GM19372 (cell line): ENCODE measurements at regions not wholly inside any gene's neighbourhood (a gene's known extent, or its start where the extent isn't known, plus 50 kb on each side); places are given as distances from the start of the nearest gene placed in this dataset.

Experiments used
- ATAC-seq: cut with Tn5 transposase; IDR thresholded peaks from one replicate; pipeline ENCODE4 v1.9.1; 2021; ENCODE audit warnings: mild to moderate bottlenecking, low read depth, moderate library complexity; ENCODE audit not compliant: unreplicated experiment

DNA sequence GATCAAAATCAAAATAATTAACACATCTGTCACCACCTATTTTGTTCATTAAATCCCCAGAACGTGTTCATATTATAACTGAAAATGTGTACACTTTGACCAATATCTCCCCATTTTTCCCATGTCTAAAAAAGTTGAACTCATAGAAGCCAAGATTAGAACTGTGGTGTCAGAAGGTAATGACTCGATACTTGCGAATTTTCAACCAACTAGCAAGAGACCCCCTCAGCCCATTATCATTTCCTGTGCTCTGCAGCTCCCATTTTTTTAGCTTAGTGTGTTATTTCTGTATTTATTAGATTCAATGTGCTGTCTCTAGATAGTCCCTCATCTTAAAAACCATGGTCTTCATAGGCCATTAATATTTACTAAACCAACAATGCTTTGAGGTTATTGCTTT, 248.7 kb upstream of the PIK3C3 start:
- ATAC-seq: no peak

DNA sequence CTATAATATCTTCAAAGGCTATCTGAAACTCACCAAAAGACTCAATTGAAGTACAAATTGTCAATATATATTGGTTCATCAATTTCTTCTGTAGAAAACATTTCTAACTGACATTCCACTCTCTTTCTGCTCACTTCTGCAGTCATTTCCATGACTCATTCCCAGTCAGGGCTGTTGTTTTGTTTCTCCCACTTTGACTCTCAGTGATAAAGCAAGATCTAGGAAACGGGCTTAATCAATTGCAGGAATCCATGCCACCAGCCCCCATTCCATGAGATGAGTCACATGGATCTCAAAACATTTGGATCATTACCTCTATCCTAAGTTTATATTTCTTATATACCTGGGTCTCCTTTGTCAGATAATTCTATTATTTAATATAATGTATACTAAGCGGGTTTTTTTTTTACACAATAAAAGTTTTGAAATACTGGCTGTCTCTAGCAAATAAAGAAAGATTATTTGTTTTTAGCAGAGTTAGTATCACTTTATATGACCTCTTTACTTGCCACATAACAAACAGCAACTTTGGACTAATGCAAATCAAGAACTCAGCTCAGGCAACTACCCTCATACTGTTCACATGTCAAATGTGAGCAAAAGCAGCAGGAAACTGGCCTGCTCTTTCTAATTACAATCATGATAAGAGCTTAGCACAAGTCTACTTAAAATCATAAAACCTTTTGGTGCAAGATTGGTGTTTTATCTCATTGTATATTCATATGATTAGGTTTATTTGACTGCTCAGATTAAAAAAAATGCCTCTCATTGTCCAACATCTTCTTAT, 251.1 kb upstream of the PIK3C3 start:
- no peak for ATAC-seq

DNA sequence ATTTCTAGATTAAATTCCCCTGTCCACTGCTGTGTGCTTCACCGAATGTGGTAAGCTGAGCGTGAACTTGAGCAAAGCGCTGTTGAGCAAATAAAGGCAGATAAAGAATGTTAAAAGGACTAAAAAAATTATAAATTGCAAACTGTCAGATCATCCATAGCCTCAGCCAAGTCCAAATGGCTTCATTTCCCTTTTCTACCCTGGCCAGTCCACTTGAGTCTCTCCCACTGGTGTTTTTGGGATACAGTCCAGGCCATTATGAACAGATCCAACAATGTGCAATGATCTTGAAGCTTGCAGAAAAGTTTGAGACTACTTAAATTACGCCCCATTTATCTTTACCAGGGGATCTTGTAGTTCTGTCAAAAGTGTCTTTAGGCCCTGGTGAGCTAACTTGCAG, 254.6 kb upstream of the PIK3C3 start:
- ATAC-seq: no peak

DNA sequence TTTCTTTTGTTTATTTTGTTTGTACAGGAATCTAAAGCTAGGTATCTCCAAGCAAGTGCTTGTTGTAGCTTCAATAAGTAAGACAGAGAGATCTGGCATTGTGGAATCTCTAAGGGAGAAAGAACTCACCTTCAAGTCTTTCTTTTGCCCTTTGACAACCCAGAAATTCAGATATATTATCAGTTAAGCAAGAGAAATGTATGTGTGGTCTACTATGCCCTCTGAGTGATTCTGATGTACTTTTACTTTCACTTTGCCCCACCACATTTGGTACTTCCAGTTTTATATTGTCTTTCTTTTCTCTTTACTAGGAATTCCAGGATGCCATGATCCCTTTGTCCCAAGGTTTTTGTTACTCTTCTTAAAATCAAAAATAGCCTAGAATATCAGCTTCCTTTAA, 259.6 kb upstream of the PIK3C3 start:
- ATAC-seq: no peak

DNA sequence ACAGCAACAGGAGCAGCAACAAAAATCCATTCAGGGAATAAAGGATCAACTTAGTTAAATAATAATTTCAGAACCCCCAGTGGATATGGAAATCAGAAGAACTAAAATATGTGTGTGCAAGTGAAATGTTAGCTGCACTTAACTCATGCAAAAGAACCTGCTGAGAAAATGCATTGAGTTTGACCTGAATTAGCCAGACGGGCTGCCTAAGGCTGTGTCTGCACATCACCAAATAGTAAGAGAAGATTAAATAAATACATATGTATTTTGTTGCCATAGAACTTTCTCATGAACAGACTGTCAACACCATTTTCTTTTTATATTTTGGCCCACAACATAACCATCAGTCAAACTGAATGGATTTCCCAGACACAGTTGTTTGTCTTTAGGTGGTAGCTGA, 262.0 kb upstream of the PIK3C3 start:
- ATAC-seq: no peak

DNA sequence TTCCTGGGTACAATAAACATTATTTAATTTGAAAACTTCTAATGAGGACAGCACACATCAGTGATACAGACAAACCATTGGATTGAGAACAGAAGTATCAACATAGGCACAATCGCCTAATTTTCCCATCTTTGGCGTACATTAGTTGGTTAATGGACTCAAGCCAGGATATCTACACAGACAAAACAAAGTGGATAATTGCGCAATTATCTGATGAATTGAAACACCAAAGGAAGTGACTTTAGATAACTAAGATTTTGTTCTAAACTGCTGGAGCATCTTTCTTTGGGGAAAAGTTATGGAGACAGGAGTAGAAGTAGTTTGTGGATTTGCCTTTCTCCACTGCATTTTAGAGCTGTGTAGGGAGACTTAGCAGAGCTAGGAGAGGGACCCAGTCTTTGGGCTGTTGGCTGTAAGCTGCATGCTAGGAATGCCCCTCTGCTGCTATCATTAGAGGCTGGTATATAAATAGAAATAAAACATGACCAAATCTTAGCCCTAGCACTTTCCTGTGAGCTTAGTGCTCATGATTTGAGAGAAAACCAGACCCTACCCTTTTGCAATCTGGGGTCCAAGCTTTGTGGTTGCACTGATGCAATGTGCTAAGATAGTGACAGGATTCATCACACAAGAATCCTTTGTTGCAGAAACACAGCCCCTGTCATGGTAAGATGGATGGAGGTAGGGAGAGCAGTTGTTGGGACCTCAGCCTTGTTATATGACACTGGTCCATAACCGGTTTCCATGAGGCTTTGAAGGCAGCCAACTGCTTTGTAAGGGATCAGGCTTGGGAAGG, 264.5 kb upstream of the PIK3C3 start:
- no peak for ATAC-seq

DNA sequence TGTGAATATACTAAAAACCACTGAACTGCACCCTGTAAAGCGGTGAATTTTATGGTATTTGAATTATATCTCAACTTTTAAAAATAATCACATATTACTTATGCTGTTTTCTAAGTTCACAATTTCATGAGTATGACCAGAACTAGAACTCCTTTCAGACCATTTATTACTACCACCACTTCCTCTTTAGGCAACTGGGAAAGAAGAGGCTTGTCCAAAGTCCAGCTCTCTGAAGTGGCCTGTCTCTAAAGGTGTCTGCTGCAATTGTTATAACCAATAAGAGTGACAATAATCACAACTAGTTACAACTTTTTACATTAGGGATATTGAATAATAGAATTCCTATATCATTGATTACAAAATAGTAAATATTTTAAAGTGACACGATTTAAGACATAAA, 267.9 kb upstream of the PIK3C3 start:
- ATAC-seq: no peak

DNA sequence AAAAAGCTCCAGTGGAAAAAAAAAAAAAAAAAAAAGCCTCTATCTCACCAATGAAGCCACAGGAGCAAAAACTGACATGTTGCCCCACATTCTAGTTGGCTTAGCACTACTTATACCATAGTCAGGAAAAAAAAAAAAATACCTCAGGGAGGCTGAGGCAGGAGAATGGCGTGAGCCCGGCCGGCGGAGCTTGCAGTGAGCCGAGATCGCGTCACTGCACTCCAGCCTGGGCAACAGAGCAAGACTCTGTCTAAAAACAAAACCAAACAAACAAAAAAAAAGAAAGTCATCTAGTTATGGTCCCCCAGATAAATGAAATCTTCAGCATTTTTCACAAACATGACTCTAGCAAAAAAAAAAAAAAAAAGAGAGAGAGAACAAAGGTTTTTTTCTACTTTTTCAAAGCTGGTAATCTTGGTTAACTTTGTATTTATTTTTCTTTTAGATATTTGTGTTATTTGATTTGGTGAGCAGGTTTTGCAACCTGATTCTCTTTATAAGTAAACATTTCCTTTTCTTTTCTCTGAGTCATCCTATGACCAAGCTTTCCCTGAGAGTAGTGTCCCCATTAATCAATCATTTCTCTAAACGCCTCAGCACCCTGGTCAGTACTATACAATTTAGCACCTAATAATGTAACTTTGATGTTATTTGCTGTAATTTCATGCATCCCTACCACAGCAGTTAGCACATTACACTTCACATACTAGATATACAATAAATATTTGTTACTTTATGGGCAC, 273.7 kb upstream of the PIK3C3 start:
- ATAC-seq: no peak

DNA sequence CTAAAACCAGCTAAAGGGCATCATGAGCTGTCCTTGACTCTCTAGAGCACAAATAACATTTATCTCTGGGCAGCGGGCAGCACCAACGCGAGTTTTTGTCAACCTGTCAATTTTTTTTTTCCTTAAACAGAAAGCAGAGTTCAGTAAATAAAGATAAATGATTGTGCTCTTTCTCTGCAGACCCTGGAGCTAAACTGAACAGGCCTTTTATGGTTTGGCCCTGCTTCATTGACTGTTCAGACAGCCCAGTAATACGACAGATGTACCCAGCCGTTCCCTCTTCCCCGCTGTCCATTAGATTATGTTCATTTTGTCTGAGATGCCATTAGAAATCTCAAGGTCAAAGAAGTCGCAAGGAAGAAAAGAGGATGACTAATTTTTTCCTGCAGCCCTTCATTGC, 280.5 kb upstream of the PIK3C3 start:
- no peak for ATAC-seq

DNA sequence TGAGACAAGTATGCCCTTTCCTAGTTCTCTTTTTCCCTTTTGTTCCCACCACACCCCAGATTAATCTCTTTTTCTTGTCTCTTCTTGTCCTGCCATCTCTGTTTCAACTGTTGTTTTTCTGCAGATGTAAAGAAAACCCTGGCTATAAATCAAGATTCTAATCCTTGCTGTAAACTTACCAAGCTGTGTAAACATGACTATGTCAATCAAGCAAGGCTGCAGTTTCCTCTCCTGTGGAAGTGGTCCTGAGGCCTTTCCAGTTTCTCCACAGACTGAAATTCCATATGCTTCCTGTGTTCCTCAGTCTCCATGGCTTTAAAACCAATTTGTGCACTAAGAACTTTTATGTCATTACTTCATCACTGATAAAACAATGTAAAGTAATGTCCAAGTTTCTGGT, 288.8 kb upstream of the PIK3C3 start:
- no peak for ATAC-seq

DNA sequence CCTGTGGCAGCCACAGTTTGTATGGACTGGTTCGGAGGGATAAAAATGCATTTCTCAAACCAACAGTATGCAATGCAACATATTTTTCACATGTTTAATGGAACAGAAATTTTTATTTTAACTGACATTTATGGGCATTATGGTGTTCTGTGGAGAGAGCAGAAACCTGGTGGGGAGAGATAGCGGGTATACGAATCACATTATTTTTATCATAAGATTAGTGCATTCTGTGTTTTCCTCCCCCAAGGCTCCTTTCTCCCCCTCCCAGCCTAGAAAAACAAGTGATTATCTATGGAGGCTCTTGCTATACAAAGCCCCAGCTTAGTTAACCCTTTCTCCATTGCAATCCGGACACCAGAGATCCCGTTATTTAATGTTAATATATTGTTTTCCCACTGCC, 289.8 kb upstream of the PIK3C3 start:
- no peak for ATAC-seq

DNA sequence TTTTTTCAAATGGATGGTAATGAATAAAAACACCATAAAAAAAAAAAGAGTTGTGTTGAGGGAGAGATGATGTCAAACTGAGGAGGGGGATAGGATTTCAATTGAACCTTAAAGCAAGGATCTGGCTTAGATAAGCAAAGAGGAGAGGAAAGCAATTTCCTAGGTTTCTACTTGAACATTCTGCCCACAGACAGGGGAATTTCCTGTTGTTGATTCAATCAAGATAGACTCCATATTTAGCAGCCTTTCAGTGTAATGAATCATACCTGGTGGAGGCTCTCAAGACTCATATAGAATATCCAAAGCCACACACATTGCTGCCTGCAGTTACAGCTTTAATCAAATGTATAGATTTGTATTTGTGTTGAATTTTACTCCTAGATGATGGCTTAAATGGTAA, 294.4 kb upstream of the PIK3C3 start:
- ATAC-seq: no peak

DNA sequence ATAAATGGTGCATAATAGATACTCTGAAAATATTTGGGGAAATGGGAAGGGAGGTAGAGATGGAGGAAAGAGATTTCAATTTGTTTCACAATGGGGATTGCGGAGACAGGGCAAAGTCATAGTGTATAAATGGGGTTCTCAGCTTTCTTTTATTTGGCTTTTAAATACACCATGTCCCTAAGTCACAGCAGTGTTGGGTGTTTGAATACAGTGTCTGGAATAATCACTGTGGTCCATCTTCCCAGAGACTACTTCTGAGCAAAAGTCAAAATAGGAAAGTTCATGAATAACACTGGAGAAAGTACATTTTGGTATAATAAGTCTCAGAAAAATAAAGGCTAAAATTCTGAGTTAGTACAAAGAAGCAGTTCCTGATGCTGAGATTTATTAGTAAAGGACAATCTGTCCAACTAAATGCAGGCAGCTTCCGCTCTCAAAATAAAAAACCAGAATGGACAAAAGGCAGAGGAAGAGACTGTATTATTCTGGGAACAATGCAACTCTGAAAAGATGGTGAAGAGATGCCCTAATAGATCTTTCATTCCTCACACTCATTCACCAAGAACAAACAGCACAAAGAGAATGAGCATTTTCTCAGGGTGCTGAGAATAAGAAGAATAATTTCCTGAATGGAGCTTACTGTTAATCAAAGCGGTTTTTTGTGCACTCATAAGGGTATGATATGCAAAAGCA, 295.4 kb upstream of the PIK3C3 start:
- ATAC-seq: no peak

DNA sequence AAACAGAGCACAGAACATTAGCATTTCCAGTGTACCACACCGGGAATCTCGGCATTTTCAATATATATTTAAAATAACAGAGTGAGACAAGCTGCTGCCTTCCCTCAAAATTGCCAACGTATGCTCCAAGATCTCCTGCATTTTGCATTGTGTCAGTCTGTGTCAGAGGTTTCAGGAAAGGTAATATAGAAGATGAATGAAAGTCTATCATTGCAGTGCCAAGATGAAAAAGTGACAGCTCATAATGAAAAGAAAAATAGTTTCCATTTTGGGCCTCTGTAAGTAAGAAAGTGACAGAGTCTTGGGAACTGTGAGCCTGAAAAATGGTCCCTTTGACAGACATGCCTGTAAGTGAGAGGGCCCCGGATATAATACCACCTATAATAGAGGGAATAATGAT, 297.8 kb upstream of the PIK3C3 start:
- no peak for ATAC-seq

DNA sequence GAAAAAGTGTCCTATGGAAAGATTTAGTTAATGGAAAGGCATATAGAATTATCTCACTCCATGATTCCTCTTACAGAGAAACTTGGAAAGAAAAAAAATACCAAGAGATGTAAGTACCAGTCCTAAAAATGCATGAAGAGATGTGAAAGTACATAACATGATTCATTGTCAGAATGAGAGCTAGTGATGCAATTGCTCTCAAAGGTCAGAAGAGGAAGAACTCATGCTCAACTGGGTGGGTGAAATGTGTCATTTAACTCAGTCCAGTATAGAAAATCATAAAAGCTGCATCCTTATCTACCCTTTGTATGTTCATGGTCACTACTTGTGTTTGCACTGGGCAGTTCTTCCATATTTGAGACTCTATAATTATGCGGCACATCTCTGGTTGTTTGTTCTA, 300.0 kb upstream of the PIK3C3 start:
- no peak for ATAC-seq

DNA sequence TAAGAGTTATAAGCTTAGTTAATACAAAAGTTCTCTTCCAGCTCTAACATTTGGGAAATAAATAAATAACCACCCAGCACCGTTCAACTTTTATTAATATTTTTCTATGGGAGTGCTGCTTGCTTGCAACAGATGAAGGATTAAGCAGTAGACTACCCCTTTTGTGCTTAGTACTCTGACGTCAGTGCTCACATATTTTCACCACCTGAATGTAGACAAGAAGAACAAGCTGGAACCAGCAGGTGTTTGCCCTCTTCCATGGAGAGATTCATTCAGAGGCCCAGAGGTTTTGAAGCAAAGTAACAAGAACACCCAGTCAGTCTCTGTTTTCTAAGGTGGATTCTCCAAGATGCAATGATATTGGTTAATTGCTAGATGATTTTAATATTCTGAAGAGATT, 307.1 kb upstream of the PIK3C3 start:
- no peak for ATAC-seq

DNA sequence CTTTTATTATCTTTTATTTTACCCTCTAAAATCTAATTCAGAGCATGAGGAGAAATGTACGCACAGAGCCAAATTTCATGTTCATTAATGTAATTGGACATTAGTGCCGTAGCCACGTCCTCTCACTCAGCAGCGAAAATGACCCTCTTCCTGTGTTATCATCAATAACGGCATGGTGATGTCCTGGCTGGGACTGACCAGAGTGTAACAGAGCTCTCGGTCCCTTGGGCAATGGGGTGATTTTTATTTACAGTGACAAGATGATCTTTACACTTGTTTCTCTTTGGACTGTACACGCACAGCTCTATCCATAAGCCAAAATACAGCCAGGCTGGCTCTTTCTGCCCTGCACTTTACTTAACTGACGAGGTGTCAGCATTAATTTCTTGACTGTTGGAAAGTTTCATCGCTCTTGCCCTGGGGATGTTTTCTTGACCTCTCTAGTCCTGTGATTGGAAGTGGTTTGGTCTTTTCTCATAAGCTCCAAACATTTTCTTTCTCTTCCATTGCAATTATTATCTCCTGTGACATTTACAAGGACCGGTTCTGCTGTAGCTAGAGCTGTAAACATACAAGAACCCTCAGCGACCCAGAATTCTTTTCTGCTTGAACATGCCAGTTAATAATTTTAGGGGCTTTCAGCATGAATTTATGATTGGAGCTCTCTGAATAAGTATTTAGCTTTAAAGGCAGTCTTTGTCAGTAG, 308.0 kb upstream of the PIK3C3 start:
- ATAC-seq: no peak

DNA sequence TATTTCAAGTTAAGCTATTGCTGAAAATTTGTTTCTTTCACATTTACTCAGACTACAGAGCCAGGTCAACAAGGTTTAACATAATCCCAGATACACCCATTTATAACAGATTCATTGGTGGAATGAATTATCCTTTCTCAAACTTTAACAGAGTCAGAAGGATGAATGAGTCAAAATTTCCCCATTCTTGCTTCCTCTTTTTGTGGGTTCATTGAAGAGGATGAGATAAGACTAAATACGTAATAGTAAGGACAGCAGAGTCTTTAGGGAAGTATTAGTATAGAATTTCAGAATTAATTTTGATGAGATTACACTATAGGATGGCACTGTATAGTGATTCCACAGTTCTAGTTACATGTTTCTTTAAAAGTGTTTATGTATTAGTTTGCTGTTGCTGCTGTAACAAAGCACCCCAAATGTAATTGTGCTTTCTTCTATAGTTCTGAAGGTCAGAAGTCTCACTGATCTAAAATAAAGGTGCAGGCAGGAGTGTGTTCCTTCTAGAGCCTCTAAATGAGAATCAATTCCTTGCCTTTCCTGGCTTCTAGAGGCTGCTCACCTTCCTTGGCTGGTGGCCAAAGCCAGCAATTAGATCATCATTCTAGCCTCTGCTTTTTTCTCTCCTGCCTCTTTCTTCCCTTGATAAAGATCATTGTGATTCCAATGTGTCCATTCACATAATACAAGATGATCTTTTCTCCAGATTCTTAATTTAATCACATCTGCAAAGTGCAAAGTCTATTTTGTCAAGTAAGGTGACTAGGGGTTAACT, 309.3 kb upstream of the PIK3C3 start:
- no peak for ATAC-seq

DNA sequence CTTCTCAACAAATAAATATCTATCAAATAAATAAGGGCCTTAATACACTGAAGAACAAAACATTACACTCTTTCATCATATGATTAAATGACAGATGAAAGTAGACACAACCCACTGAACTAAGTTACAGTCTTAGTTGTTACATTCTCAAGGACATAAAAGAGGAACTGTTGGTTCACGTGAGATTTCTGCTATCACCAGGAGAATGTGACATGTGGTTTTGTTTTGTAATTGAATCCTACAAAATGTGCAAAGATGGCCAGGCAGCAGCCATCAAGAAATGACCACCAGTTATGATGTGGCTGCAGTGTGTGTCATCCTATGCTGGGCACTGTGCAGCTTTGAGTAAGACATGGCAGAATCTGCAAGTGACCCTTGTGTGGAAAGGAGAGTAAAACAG, 310.6 kb upstream of the PIK3C3 start:
- ATAC-seq: no peak

DNA sequence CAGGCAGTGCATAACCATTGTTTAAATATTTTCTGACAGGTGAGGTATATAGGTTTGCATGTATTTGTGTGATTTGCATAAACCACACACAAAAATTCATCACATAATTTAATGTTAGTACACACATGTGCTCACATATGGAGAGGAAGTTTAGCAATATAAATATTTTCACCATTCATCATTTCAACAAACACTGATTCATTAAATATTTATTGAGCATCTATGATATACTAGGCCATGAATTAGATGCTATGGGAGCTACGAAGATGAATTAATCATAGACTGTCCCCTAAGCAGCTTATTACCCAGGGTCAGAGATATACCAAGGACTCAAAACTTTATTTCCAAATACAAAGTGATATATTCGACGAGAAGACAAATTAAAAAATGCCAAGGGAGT, 311.6 kb upstream of the PIK3C3 start:
- no peak for ATAC-seq
